Smooth muscle cell (in vitro differentiated cells): ENCODE measurements at regions not wholly inside any gene's neighbourhood (a gene's known extent, or its start where the extent isn't known, plus 50 kb on each side); places are given as distances from the start of the nearest gene placed in this dataset.

Source experiments
- DNase-seq: peaks from one replicate; lab custom pipeline; 2025; ENCODE audit not compliant: unreplicated experiment; lab: John Stamatoyannopoulos, UW
- H2AFZ ChIP-seq: fragments of 200-600 bp; sonication (generic); 2 replicates; pipeline ENCODE4 v1.6.0; 2016; ENCODE audit warnings: antibody characterized with exemption, low read depth, mild to moderate bottlenecking
- H3F3A ChIP-seq: fragments of 200-600 bp; sonication (generic); 2 replicates; pipeline ENCODE4 v1.6.0; 2017; ENCODE audit warnings: antibody characterized with exemption, low read depth
- H3K27ac ChIP-seq: fragments of 200-600 bp; sonication (generic); 2 replicates; pipeline ENCODE4 v1.5.1; 2016; ENCODE audit warnings: low read depth, mild to moderate bottlenecking
- H3K27me3 ChIP-seq: fragments of 200-600 bp; sonication (generic); 2 replicates; pipeline ENCODE4 v1.6.1; 2016; ENCODE audit warnings: low read depth, mild to moderate bottlenecking
- H3K36me3 ChIP-seq: fragments of 200-600 bp; sonication (generic); 2 replicates; pipeline ENCODE4 v1.5.1; 2016; ENCODE audit warnings: low read depth
- H3K4me1 ChIP-seq: fragments of 200-600 bp; sonication (generic); 2 replicates; pipeline ENCODE4 v1.5.1; 2016; ENCODE audit warnings: low read depth
- H3K4me2 ChIP-seq: fragments of 200-600 bp; sonication (generic); 2 replicates; pipeline ENCODE4 v1.6.0; 2016; ENCODE audit warnings: mild to moderate bottlenecking
- H3K4me3 ChIP-seq: fragments of 200-600 bp; sonication (generic); 2 replicates; pipeline ENCODE4 v1.5.1; 2016; ENCODE audit warnings: mild to moderate bottlenecking
- H3K79me2 ChIP-seq: fragments of 200-600 bp; sonication (generic); 2 replicates; pipeline ENCODE4 v1.6.0; 2016; ENCODE audit warnings: low read depth, mild to moderate bottlenecking
- H3K9ac ChIP-seq: fragments of 200-600 bp; sonication (generic); 2 replicates; pipeline ENCODE4 v1.6.0; 2016; ENCODE audit warnings: low read depth
- H3K9me3 ChIP-seq: fragments of 200-600 bp; sonication (generic); replicated peaks from 2 replicates; pipeline ENCODE4 v1.5.1; 2016; ENCODE audit warnings: low read depth
- H4K20me1 ChIP-seq: fragments of 200-600 bp; sonication (generic); 2 replicates; pipeline ENCODE4 v1.6.0; 2016; ENCODE audit warnings: low read depth
- WGBS: methylation state at CpG from one replicate; pipeline ENCODE4 v1.1.7; 2016; ENCODE audit warnings: low lambda C conversion rate; 5-methylcytosine and 5-hydroxymethylcytosine counted together
- TF ChIP-seq, protein P1 (sequence below): fragments of 200-600 bp; sonication (generic); IDR thresholded peaks from 2 replicates; pipeline ENCODE4 v1.5.1; 2017; ENCODE audit warnings: borderline replicate concordance, mild to moderate bottlenecking, antibody characterized with exemption; ENCODE audit not compliant: insufficient read depth, poor library complexity, severe bottlenecking

DNA sequence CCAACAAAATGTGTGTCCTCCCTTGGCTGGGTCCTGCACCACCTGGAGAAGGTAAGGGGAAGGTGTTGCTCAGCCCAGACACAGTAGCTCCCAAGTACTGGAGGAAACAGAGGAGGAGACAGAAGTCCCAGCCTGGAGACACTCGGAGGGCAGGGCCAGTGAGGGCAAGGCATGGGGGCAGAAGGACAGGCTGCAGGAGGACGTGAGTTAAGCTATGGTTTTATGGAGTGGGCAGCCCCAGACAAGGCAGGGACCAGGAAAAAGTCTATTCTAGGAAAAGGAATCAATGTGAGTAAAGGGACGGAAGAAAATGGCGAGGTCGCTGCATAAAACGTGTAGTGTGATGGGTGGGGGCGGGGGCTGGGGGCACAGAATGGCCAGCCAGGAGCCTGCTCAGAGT is 210.1 kb upstream of the DIO3 start:
- no peaks in the 10 kb centered on the region for H3K36me3 ChIP-seq
- H3K9ac ChIP-seq: no peak overlapping the region
- H3K4me3 ChIP-seq: no peak overlapping the region
- no peak overlapping the region for H3K27ac ChIP-seq
- H3K9me3 ChIP-seq: no peaks in the 10 kb centered on the region
- H3K27me3 ChIP-seq: no peaks in the 10 kb centered on the region
- no peaks in the 10 kb centered on the region for H3F3A ChIP-seq
- TF ChIP-seq, protein P1, sequence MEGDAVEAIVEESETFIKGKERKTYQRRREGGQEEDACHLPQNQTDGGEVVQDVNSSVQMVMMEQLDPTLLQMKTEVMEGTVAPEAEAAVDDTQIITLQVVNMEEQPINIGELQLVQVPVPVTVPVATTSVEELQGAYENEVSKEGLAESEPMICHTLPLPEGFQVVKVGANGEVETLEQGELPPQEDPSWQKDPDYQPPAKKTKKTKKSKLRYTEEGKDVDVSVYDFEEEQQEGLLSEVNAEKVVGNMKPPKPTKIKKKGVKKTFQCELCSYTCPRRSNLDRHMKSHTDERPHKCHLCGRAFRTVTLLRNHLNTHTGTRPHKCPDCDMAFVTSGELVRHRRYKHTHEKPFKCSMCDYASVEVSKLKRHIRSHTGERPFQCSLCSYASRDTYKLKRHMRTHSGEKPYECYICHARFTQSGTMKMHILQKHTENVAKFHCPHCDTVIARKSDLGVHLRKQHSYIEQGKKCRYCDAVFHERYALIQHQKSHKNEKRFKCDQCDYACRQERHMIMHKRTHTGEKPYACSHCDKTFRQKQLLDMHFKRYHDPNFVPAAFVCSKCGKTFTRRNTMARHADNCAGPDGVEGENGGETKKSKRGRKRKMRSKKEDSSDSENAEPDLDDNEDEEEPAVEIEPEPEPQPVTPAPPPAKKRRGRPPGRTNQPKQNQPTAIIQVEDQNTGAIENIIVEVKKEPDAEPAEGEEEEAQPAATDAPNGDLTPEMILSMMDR: no peak
- H3K4me2 ChIP-seq: peak overlapping the region; percentile 60
- no peaks in the 10 kb centered on the region for H4K20me1 ChIP-seq
- no peak for DNase-seq
- H3K4me1 ChIP-seq: no peaks in the 10 kb centered on the region
- WGBS: 38% methylated on average over 7 of the region's 7 CpGs
- H3K79me2 ChIP-seq: no peaks in the 10 kb centered on the region
- H2AFZ ChIP-seq: no peak overlapping the region

DNA sequence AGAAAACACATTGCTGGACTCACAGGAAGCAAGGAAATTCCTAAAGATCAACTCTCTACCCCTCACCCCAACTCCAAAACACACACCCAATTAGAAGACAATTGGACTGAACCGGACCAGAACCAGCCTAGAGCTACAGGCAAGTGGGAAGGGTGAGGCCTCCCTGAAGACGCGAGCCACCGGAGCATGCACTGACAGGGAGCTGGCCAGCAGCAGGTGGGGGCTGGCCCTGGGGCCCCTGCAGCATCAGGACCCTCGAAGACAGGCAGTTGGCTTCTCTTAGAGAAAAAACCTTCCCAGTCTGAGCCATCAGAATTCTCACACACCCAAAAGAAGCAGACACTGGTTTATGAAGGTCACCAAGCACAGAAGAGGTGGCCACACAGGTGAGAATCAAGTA is 209.5 kb upstream of the DIO3 start:
- Histone ChIP-seq H2AFZ (no peak overlapping the region), H3K4me2 (no peak overlapping the region), H4K20me1 (no peaks in the 10 kb centered on the region), H3K4me3 (no peak overlapping the region), H3K36me3 (no peaks in the 10 kb centered on the region), H3K9me3 (no peaks in the 10 kb centered on the region), H3K27me3 (no peaks in the 10 kb centered on the region), H3K27ac (no peak overlapping the region), H3K79me2 (no peaks in the 10 kb centered on the region), H3K9ac (no peak overlapping the region), H3K4me1 (no peaks in the 10 kb centered on the region), H3F3A (no peaks in the 10 kb centered on the region)
- 96% methylated on average over 5 of the region's 5 CpGs for WGBS
- TF ChIP-seq, protein P1: no peak
- DNase-seq: no peak

GRCh38 chr14:101352567-101352966 is 208.7 kb upstream of the DIO3 start:
- H3K9me3 ChIP-seq: no peaks in the 10 kb centered on the region
- H3K27me3 ChIP-seq: no peaks in the 10 kb centered on the region
- H3K4me2 ChIP-seq: no peak overlapping the region
- H3K4me3 ChIP-seq: no peak overlapping the region
- H3K9ac ChIP-seq: no peak overlapping the region
- no peaks in the 10 kb centered on the region for H3K79me2 ChIP-seq
- no peak overlapping the region for H3K27ac ChIP-seq
- TF ChIP-seq, protein P1: no peak
- H4K20me1 ChIP-seq: no peaks in the 10 kb centered on the region
- no peaks in the 10 kb centered on the region for H3K36me3 ChIP-seq
- no peaks in the 10 kb centered on the region for H3F3A ChIP-seq
- no peak overlapping the region for H2AFZ ChIP-seq
- DNase-seq: no peak
- 96% methylated on average over 8 of the region's 8 CpGs for WGBS
- H3K4me1 ChIP-seq: no peaks in the 10 kb centered on the region

- Histone ChIP-seq H3K9me3 (no peaks in the 10 kb centered on the region), H3K9ac (no peak overlapping the region), H3K27me3 (no peaks in the 10 kb centered on the region), H3K79me2 (no peaks in the 10 kb centered on the region), H3K4me2 (no peak overlapping the region), H4K20me1 (no peaks in the 10 kb centered on the region), H2AFZ (no peak overlapping the region), H3K4me3 (no peak overlapping the region), H3K4me1 (no peaks in the 10 kb centered on the region), H3K27ac (no peak overlapping the region), H3F3A (no peaks in the 10 kb centered on the region), H3K36me3 (no peaks in the 10 kb centered on the region)
- TF ChIP-seq, protein P1: no peak
- WGBS: 98% methylated on average over 2 of the region's 2 CpGs
- DNase-seq: no peak
Observed at GRCh38 chr14:101353422-101353821, 207.9 kb upstream of the DIO3 start.
